Glomerular visceral epithelial cell (primary cell): ENCODE measurements at regions not wholly inside any gene's neighbourhood (a gene's known extent, or its start where the extent isn't known, plus 50 kb on each side); places are given as distances from the start of the nearest gene placed in this dataset.

Experiments used
- DNase-seq: peaks from one replicate; pipeline ENCODE4 v3.0.0-alpha.2; 2016; ENCODE audit errors: extremely low spot score

DNA sequence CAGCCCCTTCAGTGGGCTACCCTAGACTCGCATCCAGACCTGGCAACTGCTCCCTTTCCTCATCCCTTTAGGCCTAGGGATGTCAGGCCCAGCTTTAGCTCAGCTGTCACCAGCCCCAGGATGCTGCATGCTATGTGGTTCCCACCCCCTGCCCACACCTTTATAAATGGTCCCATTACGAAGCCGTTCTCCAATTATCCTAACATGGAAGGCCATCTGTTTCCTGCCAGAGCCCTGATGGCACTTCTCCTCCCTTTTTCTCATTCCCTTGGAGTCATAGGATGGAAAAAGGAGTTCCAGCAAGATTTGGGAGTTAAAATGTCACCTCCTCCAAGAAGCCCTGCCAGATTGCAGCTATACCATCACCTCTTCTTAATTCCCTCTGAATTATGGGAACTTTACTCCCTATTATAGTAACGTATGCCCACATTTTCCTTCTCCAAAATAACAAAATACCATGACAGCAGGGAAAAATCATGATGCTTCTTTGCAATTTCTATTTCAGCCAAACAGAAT lies 205.0 kb upstream of the GRIK3 start:
- DNase-seq = no peak

DNA sequence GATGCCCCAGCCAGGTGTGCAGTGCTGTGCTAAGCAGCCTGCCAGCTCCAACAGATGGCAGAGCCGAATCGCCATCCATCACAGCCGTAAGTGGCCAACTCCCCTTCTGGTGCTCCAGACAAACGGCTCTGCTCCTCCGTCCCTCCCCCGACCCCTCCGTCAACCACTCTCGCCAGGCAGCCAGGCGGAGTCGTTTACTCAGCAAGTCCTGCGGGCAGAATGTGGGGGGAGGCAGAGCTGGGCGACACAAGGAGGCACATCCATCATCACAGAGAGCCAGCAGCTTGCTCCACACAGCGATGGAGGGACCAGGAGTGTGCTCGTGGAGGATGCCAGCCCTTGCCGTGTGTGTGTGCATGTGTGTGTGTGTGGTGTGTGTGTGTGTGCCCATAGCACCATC lies 206.6 kb upstream of the GRIK3 start:
- no peak for DNase-seq

DNA sequence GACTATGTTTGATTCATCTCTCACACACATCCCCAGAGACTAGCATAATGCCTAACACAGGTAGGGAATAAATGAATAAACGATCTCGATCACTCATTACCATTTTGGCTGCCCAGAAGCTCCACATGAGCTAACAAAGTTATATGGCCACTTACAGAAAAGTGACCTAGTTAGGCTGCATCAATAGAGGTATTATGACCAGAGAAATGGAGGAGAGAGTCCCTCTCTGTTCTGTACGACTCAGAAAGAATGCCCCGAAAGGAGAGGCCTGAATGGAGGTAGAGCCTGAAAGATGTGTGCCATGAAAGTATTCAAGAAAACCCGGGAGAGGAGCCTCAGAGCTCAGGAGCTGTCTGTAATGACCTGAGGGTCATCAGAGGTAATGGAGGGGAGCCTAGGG lies 208.2 kb upstream of the GRIK3 start:
- no peak for DNase-seq

DNA sequence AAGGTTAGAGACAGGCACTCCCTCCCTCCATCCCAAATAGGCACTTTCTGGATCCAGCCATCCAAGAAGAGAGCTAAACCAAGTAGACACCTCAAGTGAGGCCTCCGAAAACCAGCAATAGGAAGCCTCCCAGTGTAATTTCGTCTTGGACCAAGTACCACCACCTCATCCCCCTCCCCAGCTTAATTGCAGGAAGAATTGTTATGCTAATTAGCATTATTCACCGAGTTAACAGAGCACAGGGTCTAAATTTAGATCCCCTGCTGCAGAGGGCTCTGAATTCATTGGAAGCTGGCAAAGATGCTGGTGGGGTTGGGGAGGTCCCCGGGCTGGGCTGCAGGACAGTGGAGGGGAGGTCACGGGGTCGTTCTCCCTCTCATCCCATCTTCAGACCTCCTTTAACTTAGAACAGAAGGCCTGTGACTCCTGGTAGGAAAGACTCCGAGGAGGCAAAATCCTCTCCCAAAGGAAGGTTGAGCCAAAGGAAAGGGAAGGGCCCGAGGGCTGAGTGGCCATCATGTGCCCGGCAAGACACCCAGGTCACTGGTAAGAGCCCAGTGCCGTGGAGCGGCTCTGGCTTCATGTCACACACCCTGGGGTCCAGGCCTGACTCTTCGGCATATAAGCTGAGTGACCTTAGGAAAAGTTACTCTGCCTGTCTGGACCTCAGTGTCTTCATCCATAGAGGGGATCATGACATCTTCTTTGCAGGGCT lies 209.2 kb upstream of the GRIK3 start:
- DNase-seq = no peak

DNA sequence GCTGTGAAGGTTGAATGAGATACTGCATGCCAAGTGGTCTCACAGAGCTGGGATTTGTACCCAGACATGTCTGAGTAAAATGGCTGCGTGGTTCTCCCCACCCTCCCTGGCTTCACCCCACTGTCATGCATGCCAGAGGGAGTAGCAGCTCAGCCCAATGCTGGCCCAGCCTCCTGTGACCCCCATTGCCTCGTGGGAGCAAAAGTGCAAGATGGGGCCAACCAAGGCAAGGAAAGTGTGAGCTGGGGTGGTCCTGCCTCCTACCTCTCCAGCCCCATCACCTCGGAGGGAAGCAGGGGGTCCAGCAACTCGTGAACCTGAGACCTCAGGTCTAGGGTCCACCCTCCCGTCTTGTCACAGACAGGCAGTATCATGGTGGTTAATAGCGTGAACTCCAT lies 209.8 kb upstream of the GRIK3 start:
- no peak for DNase-seq

DNA sequence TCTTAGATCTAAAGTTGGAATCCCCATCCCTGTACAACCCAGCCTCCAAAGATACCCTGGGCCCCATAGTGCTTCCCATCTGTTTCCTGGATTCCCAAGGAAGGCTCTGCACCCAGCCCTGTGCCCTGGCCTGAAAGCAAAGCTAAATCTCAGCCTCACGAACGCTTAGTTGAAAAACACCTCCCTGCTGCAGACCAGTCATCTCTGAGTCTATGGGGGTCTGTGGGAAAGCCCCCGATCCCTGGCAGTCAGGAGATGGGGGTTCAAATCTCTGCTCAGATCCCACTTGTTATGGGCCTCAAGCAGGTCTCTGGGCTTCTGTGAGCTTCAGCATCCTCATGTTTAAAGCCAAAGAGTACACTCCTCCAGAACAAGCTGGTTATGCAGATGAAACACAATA lies 210.5 kb upstream of the GRIK3 start:
- DNase-seq = no peak

DNA sequence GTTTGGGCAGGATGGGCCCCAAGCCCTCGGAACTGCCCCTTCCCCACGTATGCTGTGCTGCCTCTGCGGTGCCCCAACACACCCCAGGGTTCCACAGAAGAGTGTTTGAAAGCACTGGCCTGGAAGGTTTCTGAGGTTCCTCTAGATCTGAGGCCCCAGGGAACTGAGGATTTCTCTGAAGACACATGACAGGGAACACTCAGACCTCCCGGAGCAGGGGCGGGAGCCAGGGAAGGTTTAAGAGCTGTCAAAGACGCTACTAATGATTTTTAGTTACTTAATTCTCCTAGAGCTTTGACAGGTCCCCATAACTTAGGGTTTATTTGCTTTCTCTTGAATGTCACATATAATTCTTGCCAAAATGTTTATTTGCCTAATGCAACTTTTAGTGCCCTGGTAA lies 212.3 kb upstream of the GRIK3 start:
- no peak for DNase-seq

DNA sequence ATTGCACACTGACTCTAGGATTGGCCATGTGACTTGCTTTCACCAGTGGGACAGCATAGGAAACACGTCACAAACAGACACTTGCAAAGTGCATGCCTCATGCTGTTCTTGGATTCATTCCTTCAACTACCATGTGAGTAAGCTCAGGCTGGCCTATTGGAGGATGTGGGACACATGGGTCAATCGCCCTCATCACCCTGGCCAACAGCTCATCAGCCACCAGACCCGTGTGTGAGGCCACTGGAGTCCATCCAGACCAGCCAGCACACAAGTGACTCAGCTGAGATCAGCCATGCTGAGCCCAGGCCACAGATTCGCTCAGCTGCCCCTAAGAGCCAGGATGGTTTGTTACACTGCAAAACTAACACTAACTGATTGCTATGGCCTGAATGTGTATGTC lies 216.1 kb upstream of the GRIK3 start:
- no peak for DNase-seq

DNA sequence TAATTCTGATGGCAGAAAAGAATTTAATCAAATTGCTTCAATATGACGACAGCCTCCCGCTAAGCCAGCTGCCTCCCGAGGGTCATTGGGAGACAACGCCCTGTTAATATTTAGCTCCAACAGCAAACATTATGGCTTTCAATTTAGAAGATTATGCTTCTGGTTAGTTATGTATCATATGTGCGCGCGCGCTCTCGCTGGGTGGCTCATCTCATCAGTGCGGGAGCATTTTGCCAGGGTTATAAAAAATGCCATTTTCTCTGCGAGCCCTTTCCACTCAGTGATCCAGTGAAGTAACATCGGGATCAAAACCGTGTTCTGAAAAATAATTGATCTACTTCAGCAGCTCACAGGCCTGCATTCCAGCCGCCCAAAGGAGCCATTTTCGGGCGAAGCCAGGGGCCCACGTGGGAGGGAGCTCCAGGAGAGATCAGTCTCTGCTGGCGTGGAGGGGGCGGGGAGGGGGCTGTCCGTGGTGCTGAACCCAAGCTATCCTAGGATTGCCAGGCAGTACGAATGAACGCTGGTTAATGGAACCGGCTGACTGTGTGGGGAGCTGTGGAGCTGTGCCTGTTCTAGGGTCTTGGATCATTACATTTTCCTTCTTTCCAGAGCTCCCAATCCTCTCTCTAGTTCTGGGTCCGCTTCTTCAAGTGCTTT lies 219.1 kb upstream of the ZC3H12A start:
- DNase-seq = no peak

DNA sequence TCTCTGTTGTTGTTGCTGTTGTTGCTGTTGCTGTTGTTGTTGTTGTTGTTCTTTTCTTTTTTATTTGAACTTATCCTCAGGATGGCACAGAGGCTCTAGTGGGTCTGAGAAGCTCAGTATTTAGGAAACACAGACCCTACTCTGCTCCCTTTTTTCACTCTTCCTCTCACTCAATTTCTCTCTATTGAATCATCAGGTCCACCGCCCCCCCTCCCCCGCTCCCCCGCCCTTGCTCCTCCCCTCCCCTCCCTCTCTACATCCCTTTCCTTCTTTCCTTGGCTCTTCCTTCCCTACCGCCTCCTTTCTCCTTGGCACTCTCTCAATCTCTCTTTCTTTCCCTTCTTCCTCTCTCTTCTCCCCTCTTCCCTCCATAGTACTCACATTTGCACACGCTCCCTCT lies 218.5 kb upstream of the ZC3H12A start:
- no peak for DNase-seq

DNA sequence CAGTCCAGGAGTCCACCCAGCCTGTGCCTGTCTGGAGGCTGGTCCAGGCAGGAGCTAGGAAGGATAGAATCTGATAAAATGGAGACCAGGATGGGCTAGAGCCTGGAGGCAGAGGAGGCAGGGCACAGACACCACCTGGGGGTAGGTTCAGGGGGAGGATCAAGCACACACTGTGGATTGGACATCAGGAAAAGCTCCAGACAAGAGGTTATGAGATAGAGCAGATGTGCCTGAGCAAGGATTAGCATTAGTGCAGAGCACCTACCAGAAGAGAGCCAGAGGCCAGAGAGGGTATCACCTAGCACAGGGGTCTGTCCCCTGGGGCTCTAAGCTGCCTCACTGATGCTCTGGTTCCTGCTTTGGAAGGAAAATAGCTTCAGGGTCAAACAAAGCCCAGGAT lies 216.7 kb upstream of the ZC3H12A start:
- DNase-seq = no peak

DNA sequence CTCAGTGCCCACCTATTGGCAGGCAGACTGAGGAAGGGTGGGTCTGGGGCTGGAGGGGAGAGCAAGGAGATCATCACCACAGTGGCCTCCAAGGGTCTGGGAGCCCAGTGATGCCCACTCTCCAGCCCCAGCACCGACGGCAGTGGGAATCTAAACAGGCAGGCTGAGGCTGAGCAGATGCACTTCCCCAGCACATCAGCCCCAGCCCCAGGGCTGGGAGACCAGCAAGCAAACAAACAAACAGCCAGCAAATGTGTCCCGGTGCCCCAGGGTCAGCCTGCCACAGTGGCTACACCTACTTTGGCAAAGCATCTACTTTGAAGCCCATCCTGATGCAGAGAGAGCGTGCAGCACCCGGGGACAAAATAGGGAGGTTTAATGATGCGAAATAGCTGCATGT lies 216.3 kb upstream of the ZC3H12A start:
- DNase-seq = no peak

DNA sequence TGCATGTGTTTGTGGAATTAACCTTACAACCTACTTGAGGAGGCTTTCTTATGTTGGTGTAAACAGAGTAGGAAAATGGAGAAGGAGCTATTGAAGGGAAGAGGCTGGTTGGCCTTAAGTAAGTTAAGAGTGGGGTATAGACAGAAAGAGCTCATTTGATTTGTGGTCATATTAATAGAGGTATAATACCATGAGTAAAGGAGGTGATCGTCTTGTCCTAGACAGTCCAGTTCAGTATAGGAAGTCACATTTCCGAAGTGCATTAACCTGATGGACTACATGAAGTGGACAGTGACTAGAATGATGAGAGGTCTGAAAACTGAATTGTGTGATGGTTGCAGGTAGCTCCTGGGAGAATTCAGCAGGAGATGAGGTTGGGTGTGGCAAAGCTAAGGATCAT lies 215.4 kb upstream of the ZC3H12A start:
- no peak for DNase-seq

DNA sequence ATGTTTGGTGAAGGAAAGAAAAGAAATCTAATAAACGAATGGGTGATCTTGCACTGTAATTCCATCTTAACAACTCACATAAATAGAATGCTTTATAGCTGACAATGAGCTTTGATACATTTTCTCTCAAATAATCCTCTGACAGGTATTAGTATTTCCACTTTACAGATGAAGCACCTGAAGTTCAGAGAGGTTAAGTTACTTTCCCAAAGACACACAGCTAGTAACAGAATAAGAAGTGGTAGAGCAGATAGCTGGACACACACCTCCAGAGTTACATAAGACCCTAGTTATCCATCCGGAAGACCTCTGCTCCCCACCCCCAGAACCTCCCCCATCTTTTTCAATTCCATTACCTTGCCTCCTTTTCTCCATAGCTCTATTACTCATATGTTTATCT lies 213.3 kb upstream of the ZC3H12A start:
- DNase-seq = no peak

DNA sequence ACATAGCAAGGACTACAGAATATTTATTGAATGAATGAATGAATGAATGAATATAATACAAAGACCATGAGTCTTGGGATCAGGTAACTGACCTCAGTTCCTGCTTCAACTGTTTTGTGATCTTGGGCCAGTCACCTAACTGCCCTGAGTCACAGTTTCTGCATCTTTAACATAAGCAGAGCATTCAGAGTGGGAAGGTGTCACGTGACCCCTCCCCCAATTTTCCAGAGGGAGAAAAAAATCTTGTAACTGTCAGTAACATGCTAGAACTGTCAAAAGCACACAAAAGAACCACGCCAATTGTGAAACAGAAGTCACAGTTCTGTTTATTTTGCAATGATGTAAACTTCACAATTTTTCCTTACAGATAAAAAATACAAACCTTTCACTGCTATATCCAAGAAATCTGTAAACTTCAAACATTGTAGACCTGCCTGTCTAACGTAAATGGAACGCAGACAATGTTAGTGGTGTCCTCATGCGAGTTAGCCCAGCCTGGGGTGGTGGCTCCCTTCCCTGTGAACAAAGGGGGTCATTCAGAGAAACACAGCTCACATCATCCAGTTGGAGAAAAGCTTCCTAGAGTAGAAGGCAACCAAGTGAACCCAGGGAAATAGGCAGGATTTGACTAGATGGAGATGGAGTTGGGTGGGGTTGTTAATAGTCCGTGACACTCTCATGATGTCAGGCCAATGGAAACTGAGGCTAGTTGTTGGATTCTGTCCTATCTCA lies 211.8 kb upstream of the ZC3H12A start:
- no peak for DNase-seq

DNA sequence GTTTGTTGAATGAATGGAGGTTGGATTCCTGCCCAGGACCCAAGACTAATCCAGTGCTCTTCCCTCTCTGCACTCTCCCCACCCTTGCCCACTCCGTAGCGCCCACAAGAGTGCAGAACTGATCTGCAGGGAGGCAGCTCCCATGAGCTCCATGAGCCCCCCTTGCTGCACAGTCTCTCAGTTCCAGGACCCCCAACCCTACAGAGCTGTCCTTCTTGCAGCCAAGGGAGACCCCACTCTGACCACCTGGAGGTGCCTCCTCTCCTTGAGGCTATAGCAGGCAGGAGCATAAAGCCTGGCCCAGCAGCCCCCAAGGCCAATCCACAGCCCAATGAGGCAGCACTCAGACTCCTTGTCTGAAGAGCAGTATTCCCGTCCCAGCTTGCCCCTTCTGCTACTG lies 209.2 kb upstream of the ZC3H12A start:
- DNase-seq = no peak

DNA sequence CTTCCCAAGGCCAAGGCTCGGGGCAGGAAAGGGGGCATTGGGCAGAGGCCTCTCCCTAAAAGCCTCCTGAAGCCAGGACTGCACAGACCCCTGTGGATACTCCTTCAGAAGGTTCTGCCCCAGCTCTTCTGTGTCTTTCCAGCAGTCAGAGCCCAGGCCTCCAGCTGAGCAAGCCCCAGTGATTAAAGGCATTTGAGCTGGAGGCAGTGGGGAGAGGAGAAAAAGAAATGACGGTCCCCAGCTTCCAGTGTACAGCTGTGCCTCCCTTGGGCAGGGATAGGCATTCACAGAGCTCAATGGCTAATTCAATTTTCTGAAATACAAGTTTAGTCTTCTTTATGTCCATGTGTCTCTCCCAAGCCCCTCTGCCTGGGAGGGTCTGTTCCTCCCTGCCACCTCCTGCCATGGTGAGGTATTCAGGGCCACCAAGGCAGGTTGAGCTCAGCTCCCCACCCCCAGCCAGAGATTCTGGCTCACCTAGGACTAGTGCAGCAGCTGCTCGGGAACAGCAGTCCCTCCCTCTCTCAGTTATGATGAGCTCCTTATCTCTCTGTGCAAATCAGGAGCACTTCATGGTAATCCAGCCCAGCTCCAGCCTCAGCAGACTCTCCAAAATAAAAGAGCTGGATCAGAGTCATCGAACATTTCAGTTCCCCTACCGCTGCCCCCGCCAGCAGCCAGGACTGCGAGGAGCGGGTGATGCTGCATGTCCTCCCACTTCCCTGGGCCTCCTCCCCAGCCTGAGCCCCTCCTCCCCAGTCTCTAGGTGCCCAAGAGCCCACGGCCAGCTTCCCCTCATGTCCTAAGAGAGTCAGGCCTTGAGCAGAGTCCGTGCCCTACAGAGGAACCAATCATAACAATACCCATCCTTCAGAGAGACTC lies 208.4 kb upstream of the ZC3H12A start:
- DNase-seq = no peak

DNA sequence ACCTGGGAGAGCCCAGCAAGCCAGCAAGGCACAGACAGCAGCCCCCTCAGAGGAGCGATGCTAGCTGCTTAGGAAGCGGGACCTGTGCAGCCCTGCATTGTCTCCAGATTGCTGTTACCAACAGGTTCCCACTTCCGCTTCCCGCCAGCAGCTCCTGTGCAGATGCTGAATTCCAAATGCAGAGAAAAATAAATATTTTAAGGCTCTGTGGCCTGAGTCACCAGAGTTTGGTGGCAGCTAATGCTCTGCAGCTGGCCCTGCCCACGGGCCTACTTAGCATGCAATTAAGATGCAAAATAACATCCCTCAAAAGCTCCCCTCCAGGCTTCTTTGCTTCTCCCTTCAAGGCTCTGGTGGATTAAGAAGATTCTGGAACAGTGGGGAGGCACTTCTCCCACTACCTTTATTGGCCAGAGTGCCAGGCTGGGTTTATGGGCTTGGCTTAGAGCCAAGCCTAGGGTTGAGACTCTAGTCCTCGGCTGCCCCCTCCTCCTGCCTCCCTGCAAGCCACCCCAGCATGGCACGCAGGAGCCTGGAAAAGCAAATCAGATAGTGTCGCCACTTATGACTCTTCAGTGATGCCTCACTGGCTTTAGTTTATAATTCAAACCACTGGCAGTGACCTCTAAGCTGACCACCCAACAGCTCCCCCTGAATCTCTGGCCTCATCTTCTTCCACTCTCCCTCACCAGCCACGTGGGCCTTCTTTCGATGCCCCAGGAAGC lies 207.1 kb upstream of the ZC3H12A start:
- DNase-seq = no peak

DNA sequence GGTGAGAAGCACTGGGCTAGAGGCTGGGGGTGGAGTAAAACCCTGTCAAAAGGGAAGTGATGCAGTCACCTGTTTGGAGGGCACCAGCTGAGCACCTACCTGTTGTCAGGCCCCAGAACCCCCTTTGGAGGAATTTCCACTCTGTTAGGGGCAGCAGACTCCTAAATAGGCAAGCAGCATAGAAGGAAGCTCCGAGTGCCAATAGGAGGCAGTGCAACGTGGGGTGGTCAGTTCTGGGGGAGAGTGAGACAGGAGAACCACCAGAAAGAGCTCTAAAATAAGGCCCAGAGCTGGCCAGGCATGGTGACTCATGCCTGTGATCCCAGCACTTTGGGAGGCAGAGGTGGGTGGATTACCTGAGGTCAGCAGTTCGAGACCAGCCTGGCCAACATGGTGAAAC lies 203.7 kb upstream of the ZC3H12A start:
- DNase-seq = no peak

DNA sequence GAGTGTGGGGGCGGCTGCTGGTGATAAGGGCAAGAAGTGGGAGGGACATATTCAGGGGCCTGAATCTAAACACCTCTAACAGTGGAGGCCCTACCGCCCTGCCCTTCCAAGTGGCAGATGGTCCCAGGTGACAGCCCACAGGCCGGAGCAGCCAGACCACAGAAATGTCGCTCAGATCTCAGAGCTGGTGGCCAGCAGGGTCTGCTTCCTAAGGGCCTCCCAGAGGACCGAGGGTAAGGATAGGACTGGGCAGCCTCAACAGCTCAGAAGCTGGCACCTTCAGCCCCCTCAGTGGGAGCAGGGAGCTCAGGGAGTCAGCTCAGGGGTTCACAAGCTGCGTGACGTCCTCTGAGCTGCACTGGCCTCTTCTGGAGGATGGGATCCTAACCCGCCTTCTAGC lies 201.8 kb upstream of the ZC3H12A start:
- DNase-seq = no peak

DNA sequence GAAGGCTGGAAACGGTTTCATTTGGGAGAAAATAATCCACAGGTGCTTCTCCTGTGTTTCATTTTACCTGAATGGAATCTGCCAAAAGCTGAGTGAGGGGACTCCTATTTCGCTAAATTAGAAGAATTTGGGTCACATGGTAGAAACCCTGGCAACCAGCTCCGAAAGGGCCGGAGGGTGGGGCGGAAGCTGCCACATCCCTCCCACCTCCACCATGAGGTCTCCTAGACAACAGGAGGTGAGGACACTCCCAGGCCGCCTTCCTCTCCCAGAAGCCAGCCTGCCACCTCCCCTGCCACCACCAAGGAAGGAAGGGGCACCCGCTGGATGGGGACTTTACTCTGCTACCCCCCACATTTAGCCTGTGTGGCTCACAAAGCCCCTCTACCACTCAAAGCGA lies 199.9 kb upstream of the ZC3H12A start:
- no peak for DNase-seq
